NCI-H1694 treated with DMSO at 0.1 percent for 48 hours (cell line): ENCODE measurements at regions not wholly inside any gene's neighbourhood (a gene's known extent, or its start where the extent isn't known, plus 50 kb on each side); places are given as distances from the start of the nearest gene placed in this dataset.

Experiments
- DNase-seq: peaks from one replicate; lab custom pipeline; 2025; lab: John Stamatoyannopoulos, UW

- DNase-seq, result no peak
Observed at GRCh38 chr18:77448046-77448445, 198.4 kb downstream of the GALR1 start.

GRCh38 chr18:77455004-77455403, 205.4 kb downstream of the GALR1 start:
- DNase-seq, result no peak

GRCh38 chr18:77457681-77458080, 208.0 kb downstream of the GALR1 start:
- DNase-seq, result no peak

- DNase-seq, result no peak
Observed at GRCh38 chr18:77461062-77461688, 211.5 kb downstream of the GALR1 start.

- DNase-seq, result no peak
Observed at GRCh38 chr18:77464917-77465316, 215.3 kb downstream of the GALR1 start.

- no peak for DNase-seq
Observed at GRCh38 chr18:77466890-77467289, 217.2 kb downstream of the GALR1 start.

GRCh38 chr18:77469131-77469530, 219.5 kb downstream of the GALR1 start:
- no peak for DNase-seq

- DNase-seq, result no peak
Observed at GRCh38 chr18:77470569-77471413, 221.1 kb downstream of the GALR1 start.

GRCh38 chr18:77472509-77472908, 222.9 kb downstream of the GALR1 start:
- no peak for DNase-seq

- no peak for DNase-seq
Observed at GRCh38 chr18:77478646-77479442, 229.2 kb downstream of the GALR1 start.

- no peak for DNase-seq
Observed at GRCh38 chr18:77481541-77481940, 231.9 kb downstream of the GALR1 start.

GRCh38 chr18:77482190-77483085, 232.8 kb downstream of the GALR1 start:
- DNase-seq, result no peak

GRCh38 chr18:77486985-77487384, 237.3 kb downstream of the GALR1 start:
- DNase-seq, result no peak

- no peak for DNase-seq
Observed at GRCh38 chr18:77487951-77488740, 238.5 kb downstream of the GALR1 start.

GRCh38 chr18:77495079-77495478, 245.4 kb downstream of the GALR1 start:
- no peak for DNase-seq

GRCh38 chr18:77495982-77496690, 246.5 kb downstream of the GALR1 start:
- no peak for DNase-seq

GRCh38 chr18:77501266-77501665, 251.6 kb downstream of the GALR1 start:
- DNase-seq, result no peak

GRCh38 chr18:77505499-77505898, 255.9 kb downstream of the GALR1 start:
- DNase-seq, result no peak

GRCh38 chr18:77512152-77512551, 262.5 kb downstream of the GALR1 start:
- DNase-seq, result no peak

GRCh38 chr18:77517901-77518300, 268.3 kb downstream of the GALR1 start:
- no peak for DNase-seq
